ENCODE measurements at regions not wholly inside any gene's neighbourhood (a gene's known extent, or its start where the extent isn't known, plus 50 kb on each side); places are given as distances from the start of the nearest gene placed in this dataset.
"Not testable (repeated sequence)": the region's sequence is repeated elsewhere in the genome, so short reads cannot be mapped to it uniquely, and the experiment has no call there.

DNA sequence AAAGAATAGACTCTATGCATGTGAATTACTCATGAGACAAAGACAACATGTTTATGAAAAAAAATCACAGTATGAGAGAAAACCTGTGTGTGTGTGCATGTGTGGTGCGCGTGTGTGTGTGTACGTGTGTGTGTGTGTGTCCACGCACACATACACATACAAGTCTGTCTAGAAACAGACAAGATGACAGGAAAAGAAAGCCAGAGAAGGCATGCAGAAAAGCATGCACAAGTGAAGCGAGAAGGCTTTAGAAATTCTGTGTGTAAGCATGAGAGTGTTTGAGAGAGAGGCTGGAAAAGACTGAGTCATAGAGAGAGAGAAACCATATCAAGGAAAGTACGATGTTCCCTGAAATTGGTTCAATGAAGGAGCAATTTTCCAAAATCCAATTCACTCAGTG is 566.4 kb upstream of the C16orf82 start:
- DNase-seq (ENCODE audit: low spot score): no peak
- TF ChIP-seq, protein P1, sequence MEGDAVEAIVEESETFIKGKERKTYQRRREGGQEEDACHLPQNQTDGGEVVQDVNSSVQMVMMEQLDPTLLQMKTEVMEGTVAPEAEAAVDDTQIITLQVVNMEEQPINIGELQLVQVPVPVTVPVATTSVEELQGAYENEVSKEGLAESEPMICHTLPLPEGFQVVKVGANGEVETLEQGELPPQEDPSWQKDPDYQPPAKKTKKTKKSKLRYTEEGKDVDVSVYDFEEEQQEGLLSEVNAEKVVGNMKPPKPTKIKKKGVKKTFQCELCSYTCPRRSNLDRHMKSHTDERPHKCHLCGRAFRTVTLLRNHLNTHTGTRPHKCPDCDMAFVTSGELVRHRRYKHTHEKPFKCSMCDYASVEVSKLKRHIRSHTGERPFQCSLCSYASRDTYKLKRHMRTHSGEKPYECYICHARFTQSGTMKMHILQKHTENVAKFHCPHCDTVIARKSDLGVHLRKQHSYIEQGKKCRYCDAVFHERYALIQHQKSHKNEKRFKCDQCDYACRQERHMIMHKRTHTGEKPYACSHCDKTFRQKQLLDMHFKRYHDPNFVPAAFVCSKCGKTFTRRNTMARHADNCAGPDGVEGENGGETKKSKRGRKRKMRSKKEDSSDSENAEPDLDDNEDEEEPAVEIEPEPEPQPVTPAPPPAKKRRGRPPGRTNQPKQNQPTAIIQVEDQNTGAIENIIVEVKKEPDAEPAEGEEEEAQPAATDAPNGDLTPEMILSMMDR (IDR thresholded peaks at IDR 0.05; ENCODE audit: borderline replicate concordance, control extremely low read depth, extremely low read depth, insufficient read depth, missing control alignments): no peak
- in situ Hi-C loops (cut with MboI; ENCODE audit: low sequenced_read_pairs, unreplicated experiment): no loop called here

- TF ChIP-seq, protein P1 (IDR thresholded peaks at IDR 0.05; ENCODE audit: borderline replicate concordance, control extremely low read depth, extremely low read depth, insufficient read depth, missing control alignments): no peak
- DNase-seq (ENCODE audit: low spot score): no peak
- in situ Hi-C loops (cut with MboI; ENCODE audit: low sequenced_read_pairs, unreplicated experiment): no loop called here
These were observed 561.2 kb upstream of the C16orf82 start for GRCh38 chr16:26505496-26505895.

GRCh38 chr16:26508946-26509345 is 557.8 kb upstream of the C16orf82 start:
- in situ Hi-C loops (cut with MboI; ENCODE audit: low sequenced_read_pairs, unreplicated experiment); DNase-seq (ENCODE audit: low spot score): not testable (repeated sequence)

GRCh38 chr16:26510924-26511323 is 555.8 kb upstream of the C16orf82 start:
- no peak for DNase-seq (ENCODE audit: low spot score)
- TF ChIP-seq, protein P1 (IDR thresholded peaks at IDR 0.05; ENCODE audit: borderline replicate concordance, control extremely low read depth, extremely low read depth, insufficient read depth, missing control alignments): no peak
- in situ Hi-C loops (cut with MboI; ENCODE audit: low sequenced_read_pairs, unreplicated experiment): no loop called here

- in situ Hi-C loops (cut with MboI; ENCODE audit: low sequenced_read_pairs, unreplicated experiment): no loop called here
- no peak for DNase-seq (ENCODE audit: low spot score)
- TF ChIP-seq, protein P1 (IDR thresholded peaks at IDR 0.05; ENCODE audit: borderline replicate concordance, control extremely low read depth, extremely low read depth, insufficient read depth, missing control alignments): no peak
These were observed 555.3 kb upstream of the C16orf82 start for GRCh38 chr16:26511463-26511862.

- DNase-seq (ENCODE audit: low spot score): no peak
- TF ChIP-seq, protein P1 (IDR thresholded peaks at IDR 0.05; ENCODE audit: borderline replicate concordance, control extremely low read depth, extremely low read depth, insufficient read depth, missing control alignments): no peak
- in situ Hi-C loops (cut with MboI; ENCODE audit: low sequenced_read_pairs, unreplicated experiment): no loop called here
These were observed 545.1 kb upstream of the C16orf82 start for GRCh38 chr16:26521626-26522025.

DNA sequence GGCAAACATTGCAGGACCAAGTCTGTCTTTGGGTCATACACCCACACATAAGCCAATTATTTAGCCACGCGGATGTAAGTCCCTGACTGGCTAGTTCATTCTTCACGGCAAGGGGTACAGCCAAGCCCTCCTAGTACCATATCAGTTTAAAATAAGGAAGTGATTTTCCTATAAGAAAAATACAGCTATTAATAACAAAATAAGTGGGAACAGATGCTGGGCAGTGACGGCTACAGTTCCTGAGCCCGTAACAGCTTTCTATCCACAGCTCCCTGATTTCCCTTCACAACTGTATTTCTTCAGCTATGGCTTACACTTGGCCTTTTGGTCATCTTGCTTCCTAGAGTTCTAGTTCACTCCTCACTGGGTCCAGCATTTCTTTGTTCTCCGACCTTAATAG is 542.4 kb upstream of the C16orf82 start:
- in situ Hi-C loops (cut with MboI; ENCODE audit: low sequenced_read_pairs, unreplicated experiment): no loop called here
- DNase-seq (ENCODE audit: low spot score): no peak
- TF ChIP-seq, protein P1 (IDR thresholded peaks at IDR 0.05; ENCODE audit: borderline replicate concordance, control extremely low read depth, extremely low read depth, insufficient read depth, missing control alignments): no peak

Data from GM13976 (cell line).